ENCODE measurements at regions not wholly inside any gene's neighbourhood (a gene's known extent, or its start where the extent isn't known, plus 50 kb on each side); places are given as distances from the start of the nearest gene placed in this dataset.

DNA sequence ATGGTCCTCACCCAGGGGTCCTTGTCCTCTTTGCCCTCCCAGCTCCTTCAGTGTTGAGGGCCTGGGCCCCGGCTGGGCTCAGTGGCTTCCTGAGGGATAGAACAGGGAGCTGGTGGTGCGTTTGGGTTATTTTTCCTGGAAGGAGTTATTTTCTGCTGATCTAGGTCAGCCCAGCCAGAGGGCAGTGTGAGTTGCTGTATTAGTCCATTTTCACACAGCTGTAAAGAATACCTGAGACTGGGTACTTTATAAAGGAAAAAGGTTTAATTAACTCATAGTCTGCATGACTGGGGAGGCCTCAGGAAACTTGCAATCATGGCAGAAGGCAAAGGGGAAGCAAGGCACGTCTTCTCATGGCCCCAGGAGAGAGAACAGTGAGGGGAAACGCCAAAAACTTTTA lies 122.4 kb upstream of the PCBD1 start:
- CTCF ChIA-PET, result interaction anchor here (1.5 kb wide), 1 partner anchor 257 kb away, joined by 3 read pairs; no protein-coding TSS in a partner anchor
- POLR2A ChIA-PET, result no interaction called here
- no peak for DNase-seq (ENCODE audit: low read depth, low spot score)
- H2AFZ ChIP-seq (ENCODE audit: low read depth, low read length, poor library complexity, severe bottlenecking), result no peak overlapping the region
- no peaks in the 10 kb centered on the region for H3K4me1 ChIP-seq (ENCODE audit: control insufficient read depth in 1 of 2, insufficient read depth in 2 of 2, low read length in 2 of 2)
- no peak overlapping the region for H3K27ac ChIP-seq (ENCODE audit: low read depth, low read length)
- H3K9me2 ChIP-seq (ENCODE audit: insufficient read depth), result no peaks in the 10 kb centered on the region
- no TSS peak for BruUV-seq (replicated peaks)
- intact Hi-C loops (cut with micrococcal nuclease), result no loop called here
- no peaks in the 10 kb centered on the region for H3K9me3 ChIP-seq (ENCODE audit: control insufficient read depth in 1 of 2, insufficient read depth in 1 of 2, low read depth in 1 of 2, low read length in 2 of 2)
- H3K79me2 ChIP-seq (ENCODE audit: insufficient read depth, low read length), result no peaks in the 10 kb centered on the region
- no peaks in the 10 kb centered on the region for H3K36me3 ChIP-seq (ENCODE audit: control insufficient read depth in 1 of 2, insufficient read depth in 2 of 2, low read length in 2 of 2)
- TF ChIP-seq YY1 (IDR thresholded peaks at IDR 0.05; ENCODE audit: extremely low read depth, insufficient replicate concordance, low read depth, low read length) (no peak), SP1 (IDR thresholded peaks at IDR 0.05; ENCODE audit: low read depth) (no peak), ELF1 (IDR thresholded peaks at IDR 0.05; ENCODE audit: borderline replicate concordance, low read depth) (no peak), POLR2AphosphoS5 (IDR thresholded peaks at IDR 0.05; ENCODE audit: low read depth, low read length) (no peak), JUND (IDR thresholded peaks at IDR 0.05) (no peak), FOSL1 (IDR thresholded peaks at IDR 0.05; ENCODE audit: low read depth) (no peak), SIN3A (IDR thresholded peaks at IDR 0.05; ENCODE audit: low read depth) (no peak), ZFX (IDR thresholded peaks at IDR 0.05) (no peak), CBX3 (IDR thresholded peaks at IDR 0.05; ENCODE audit: low read depth) (no peak), TCF7L2 (IDR thresholded peaks at IDR 0.05; ENCODE audit: borderline replicate concordance, extremely low read depth, insufficient read depth, insufficient read length) (no peak), RAD21 (IDR thresholded peaks at IDR 0.05; ENCODE audit: low read depth) (peak; percentile 44; the same call in 1 of the 2 replicates), EGR1 (IDR thresholded peaks at IDR 0.05; ENCODE audit: low read depth) (no peak)
- TF ChIP-seq, protein P1, sequence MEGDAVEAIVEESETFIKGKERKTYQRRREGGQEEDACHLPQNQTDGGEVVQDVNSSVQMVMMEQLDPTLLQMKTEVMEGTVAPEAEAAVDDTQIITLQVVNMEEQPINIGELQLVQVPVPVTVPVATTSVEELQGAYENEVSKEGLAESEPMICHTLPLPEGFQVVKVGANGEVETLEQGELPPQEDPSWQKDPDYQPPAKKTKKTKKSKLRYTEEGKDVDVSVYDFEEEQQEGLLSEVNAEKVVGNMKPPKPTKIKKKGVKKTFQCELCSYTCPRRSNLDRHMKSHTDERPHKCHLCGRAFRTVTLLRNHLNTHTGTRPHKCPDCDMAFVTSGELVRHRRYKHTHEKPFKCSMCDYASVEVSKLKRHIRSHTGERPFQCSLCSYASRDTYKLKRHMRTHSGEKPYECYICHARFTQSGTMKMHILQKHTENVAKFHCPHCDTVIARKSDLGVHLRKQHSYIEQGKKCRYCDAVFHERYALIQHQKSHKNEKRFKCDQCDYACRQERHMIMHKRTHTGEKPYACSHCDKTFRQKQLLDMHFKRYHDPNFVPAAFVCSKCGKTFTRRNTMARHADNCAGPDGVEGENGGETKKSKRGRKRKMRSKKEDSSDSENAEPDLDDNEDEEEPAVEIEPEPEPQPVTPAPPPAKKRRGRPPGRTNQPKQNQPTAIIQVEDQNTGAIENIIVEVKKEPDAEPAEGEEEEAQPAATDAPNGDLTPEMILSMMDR (IDR thresholded peaks at IDR 0.05 in 2 of 3, conservative IDR thresholded peaks at IDR 0.05 in 1 of 3; ENCODE audit: borderline replicate concordance in 1 of 3, insufficient read depth in 1 of 3, low read depth in 2 of 3, low read length in 2 of 3), result peak in 1 of 3 experiments; percentile 24; a peak in 1 of 6 replicates
- TF ChIP-seq, protein P2, sequence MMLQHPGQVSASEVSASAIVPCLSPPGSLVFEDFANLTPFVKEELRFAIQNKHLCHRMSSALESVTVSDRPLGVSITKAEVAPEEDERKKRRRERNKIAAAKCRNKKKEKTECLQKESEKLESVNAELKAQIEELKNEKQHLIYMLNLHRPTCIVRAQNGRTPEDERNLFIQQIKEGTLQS (IDR thresholded peaks at IDR 0.05), result no peak
- TF ChIP-seq, protein P3, sequence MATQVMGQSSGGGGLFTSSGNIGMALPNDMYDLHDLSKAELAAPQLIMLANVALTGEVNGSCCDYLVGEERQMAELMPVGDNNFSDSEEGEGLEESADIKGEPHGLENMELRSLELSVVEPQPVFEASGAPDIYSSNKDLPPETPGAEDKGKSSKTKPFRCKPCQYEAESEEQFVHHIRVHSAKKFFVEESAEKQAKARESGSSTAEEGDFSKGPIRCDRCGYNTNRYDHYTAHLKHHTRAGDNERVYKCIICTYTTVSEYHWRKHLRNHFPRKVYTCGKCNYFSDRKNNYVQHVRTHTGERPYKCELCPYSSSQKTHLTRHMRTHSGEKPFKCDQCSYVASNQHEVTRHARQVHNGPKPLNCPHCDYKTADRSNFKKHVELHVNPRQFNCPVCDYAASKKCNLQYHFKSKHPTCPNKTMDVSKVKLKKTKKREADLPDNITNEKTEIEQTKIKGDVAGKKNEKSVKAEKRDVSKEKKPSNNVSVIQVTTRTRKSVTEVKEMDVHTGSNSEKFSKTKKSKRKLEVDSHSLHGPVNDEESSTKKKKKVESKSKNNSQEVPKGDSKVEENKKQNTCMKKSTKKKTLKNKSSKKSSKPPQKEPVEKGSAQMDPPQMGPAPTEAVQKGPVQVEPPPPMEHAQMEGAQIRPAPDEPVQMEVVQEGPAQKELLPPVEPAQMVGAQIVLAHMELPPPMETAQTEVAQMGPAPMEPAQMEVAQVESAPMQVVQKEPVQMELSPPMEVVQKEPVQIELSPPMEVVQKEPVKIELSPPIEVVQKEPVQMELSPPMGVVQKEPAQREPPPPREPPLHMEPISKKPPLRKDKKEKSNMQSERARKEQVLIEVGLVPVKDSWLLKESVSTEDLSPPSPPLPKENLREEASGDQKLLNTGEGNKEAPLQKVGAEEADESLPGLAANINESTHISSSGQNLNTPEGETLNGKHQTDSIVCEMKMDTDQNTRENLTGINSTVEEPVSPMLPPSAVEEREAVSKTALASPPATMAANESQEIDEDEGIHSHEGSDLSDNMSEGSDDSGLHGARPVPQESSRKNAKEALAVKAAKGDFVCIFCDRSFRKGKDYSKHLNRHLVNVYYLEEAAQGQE (IDR thresholded peaks at IDR 0.05; ENCODE audit: low read depth), result no peak
- RAD21 ChIA-PET (ENCODE audit: low non-redundant PET in 1 of 2, low total read pairs in 2 of 2, uncharacterized antibody in 2 of 2, unreplicated experiment in 2 of 2), result no interaction called here
- H3K4me3 ChIP-seq (replicated peaks in 1 of 2; ENCODE audit: low read depth in 1 of 2, low read length in 2 of 2), result no peak overlapping the region
- no peak overlapping the region for H3K9ac ChIP-seq (ENCODE audit: low read length)
- ATAC-seq, result no peak
- no peaks in the 10 kb centered on the region for H4K20me1 ChIP-seq (ENCODE audit: insufficient read depth)
- peaks cover 14% of the 10 kb centered on the region; the same call in 1 of the 2 replicates for H3K27me3 ChIP-seq (ENCODE audit: insufficient read depth, low read length)
- no peak overlapping the region for H3K4me2 ChIP-seq (ENCODE audit: low read length)

All from HCT116 (cell line).